ENCODE measurements at regions not wholly inside any gene's neighbourhood (a gene's known extent, or its start where the extent isn't known, plus 50 kb on each side); places are given as distances from the start of the nearest gene placed in this dataset.

DNA sequence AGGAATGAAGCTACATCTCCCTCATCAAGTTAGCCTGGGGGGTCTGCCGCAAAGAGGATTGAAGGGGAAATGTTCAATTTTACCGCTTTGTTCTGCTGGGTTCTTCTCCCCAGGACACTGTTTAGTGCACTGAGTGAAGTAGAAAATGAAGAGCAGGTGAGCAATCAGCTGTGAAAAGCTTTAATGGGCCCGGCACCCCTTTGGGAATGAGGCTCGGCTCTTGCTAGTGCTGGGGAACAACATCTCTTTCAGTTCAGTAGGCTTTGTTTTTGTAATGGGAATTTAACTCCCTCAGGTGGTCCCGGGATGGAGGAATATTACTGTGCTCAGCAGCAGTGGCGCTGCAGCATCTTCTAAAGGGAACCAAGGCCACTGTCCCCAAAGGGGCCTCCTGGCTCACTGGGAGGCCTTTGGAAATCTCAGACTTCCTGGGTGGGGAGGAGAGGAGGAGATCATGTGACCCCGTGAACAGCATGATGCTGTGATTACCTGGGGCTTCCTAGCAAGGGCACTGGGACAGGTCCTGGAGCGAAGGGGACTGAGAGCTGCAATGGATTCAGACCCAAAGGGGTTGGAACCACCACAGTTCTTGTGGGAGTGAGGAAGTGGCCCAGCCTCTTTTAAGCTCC is 85.2 kb upstream of the MAX start:
- TF ChIP-seq POLR2A (IDR thresholded peaks at IDR 0.05): no peak
- TF ChIP-seq CTCF (IDR thresholded peaks at IDR 0.05): no peak
